Activated T-cell treated with anti-CD3 and anti-CD28 coated beads for 24 hours (primary cell): ENCODE measurements at regions not wholly inside any gene's neighbourhood (a gene's known extent, or its start where the extent isn't known, plus 50 kb on each side); places are given as distances from the start of the nearest gene placed in this dataset.
"Not testable (repeated sequence)": the region's sequence is repeated elsewhere in the genome, so short reads cannot be mapped to it uniquely, and the experiment has no call there.

Experiments
- DNase-seq: peaks from one replicate; pipeline ENCODE4 v3.0.0-alpha.2; 2020; ENCODE audit warnings: low read depth

DNA sequence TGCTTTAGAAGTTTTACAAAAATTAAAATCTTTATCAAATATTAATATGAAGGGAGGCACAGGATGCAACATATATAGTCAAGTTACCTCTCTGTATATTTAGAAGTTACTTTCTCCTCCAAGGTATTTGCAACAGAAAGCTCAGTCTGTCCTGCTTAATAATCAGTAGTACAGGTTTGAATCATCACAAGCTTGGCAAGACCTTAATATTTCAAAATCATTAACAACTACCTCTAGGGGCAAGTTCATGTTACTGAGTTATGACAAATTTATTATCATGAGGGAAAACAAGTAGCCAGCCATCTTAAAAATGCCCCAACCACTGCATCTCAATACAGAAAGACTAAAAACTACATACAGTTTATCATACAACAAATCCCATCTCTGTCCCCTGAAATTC lies 116.0 kb downstream of the PMAIP1 start:
- not testable (repeated sequence) for DNase-seq

DNA sequence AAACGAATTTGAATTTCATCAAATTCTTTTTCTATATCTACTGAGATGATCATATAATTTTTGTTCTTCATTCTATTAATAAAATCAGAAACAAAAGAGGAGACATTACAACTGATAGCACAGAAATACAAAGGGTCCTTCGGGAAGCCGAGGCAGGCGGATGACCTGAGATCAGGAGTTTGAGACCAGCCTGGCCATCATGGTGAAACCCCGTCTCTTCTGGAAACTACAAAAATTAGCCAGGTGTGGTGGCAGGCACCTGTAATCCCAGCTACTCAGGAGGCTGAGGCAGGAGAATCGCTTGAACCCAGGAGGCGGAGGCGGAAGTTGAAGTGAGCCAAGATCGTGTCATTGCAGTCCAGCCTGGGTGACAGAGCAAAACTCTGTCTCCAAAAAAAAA lies 113.4 kb downstream of the PMAIP1 start:
- DNase-seq = not testable (repeated sequence)

DNA sequence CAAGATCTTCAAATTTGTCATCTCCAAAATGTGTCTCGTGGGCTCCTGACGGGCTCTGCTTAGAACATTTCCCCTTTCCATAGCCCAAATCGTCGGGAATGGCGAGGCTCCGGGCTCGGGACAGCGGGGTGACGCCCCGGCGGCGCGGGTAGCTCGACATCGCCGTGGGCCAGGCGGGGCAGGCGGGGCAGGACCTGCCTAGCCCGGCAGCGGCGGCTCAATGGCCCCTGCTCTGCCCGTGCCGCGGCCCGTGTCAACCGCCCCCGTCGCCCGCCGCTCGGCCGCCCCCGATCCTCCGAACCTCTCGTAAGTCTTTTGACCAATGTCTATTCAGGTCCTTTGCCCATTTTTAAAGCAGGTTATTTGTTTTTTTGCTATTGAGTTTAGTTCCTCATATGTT lies 111.2 kb downstream of the PMAIP1 start:
- no peak for DNase-seq

DNA sequence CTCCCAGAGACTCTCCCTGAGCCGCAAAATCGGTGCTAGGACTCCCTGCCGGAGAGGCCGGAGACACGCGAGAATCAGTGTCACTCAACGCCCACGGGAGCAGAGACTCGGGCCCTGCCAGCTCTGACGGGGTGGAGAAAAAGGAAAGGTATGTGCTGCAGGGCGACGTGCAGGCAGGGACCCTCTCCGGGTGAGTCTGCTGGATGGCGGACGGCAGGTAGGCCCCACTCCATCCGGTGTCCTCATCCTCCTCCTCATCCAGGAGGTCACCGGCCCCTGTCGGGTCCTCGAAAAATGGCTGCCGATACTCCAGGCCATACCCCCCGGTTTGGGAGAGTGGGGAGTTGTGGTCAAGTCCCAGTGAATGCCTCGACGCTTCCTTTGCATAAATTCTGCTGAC lies 110.7 kb downstream of the PMAIP1 start:
- DNase-seq = no peak

DNA sequence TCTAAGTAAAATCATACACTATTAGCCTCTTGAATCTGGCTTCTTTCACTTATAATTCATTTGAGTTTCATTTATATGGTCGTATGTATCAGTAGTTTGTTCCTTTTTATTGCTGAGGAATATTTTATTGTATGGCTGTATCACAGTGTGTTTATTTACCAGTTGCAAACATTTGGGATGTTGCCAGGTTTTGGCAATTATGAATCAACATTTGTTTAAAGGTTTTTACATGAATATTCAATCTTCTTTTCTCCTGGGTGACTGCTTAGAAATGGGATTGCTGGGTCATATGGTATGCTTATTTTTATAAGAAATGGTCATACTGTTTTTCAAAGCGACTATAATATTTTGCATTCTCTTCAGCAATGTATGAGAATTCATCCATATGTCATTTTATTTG lies 107.9 kb downstream of the PMAIP1 start:
- no peak for DNase-seq

DNA sequence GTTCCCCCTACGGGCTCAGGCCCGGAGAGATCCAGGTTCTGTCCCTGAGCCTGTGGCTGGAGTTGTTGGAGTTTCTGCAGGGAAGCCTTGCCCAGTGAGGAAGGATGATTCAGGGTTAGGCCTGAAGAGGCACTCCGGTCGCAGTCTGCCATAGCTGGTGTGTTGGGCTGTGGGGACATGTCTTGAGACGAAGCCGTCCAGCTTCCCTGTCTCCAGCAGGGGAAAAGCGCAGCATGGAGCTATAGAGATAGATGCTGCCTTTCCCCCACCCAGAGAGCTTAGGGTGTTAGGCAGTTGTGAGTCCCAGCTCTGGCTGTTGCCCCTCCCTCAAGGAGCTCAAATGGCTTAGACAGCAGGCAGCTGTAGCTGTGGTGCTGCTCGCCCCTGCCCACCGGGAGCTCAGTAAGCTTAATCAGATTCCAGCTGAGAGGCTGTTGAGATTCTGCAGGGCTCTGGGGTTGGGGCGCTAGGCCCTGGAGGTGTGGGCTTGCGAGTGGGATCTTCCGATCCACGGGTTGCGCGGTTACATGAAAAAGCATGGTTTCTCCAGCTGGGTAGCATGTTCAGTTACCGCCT lies 103.9 kb downstream of the PMAIP1 start:
- no peak for DNase-seq

DNA sequence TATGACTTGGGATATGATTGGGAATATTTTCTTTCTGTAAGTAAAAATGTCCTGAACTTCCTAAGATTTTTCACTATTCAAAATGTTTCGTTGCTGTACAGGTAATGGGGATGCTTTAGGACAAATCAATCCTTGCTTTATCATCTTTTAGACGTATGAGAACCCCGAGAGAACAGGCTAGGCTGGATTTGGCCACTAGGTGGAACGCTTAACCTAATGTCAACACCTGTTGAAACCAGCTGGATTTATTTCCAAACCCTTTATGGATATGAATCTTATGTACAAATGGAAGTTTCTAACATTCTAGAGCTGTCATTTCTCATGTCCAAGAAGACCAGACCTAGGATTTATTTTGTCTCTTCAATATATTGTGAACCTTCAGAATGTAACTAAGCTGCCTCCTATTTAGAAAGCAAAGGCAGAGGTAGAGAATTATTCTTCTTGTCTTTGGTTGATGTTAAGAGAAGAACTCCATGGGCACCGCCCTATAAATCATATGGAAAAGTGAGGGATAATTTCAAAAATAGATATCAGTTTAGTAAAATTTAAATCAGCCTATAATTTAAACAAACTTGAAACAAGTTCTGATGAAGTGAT lies 96.7 kb downstream of the PMAIP1 start:
- no peak for DNase-seq

DNA sequence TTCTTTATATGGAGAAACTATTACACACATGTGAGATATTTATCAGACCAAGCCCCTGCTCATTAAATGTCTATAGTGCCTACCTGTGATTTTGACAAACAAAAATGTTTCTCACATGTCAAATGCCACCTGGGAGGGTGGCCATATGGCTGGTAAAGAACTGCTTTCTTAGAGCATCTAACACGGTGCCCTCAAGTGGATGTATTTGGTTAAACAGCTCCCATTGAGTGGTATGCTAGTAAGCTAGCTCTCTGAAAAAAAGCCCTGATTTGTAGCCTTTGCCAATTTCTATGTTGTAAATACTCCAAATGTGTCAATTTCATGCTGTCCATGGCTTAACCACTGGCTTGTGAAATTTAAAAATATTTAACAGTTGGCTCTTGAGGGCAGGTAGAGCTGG lies 94.6 kb downstream of the PMAIP1 start:
- no peak for DNase-seq

DNA sequence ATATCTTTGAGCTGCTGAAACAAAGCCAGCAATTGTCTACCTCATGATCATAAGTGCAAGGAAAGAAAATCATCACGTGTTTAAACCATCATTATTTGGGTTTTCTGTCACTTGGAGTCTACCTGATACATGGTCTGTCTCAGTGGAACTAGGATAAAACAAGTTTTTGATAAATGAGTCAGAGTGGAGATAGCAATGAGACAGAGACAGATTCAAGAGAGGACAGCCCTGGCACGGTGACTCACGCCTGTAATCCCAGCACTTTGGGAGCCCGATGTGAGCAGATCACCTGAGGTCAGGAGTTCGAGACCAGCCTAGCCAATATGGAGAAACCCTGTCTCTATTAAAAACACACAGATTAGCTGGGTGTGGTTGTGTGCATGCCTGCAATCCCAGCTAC lies 93.8 kb downstream of the PMAIP1 start:
- DNase-seq = no peak

DNA sequence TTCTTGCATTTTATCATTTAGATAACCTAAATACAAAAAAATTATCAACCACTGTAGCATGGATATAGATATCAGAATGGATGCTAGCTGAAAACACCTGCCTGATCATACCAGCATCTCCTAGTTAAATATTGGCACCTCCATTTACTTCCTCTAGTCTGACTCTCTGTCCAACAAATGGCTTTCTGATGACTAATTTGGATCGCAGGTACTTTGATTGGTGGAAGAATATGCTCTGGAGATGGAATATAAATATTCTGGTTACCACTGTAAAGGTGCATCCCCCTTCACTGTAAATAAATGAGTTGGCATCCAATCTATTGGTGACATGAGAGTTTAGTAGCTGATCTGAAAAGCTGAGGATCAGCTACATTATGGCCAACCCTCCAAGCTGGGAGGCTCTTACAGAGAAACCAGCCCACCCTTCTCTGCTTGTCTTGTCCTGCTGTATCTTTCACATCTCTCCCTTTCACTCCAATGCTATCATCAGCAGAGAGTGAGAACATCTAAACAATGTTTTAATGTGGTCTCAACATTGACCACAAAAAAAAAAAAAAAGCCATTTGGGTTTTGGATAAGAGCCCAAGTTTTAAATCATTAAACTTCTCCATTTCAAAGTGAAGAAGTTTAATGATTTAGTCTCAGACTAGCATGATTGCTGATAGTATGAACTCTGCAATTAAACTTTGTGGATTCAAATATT lies 90.5 kb downstream of the PMAIP1 start:
- no peak for DNase-seq

DNA sequence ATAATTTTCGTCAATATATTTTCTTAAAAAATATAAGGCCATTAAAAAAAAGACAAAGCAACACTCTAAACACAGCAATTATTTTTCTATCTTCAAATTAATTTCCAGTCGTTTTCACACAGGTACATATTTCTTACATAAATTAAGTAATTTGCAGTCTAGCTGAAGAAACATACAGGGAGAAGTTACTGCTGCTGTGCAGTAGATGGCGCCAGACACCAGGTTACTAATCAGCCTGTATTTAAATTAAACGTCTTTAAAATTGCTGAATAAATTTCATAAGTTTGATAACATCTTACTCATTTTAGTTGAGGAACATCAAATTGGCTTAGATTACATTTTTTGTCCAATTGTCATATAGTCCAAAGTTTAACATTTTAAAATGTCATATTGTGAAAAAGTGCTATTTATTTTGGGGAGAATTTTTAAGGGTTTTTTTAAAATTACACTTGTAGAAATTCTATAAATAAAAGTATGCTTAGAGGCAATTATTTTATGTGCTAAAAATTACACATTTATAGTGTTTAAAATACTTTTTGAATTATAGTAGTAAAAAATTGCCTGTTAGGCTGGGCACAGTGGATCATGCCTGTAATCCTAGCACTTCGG lies 88.4 kb downstream of the PMAIP1 start:
- DNase-seq = peak; percentile 37

DNA sequence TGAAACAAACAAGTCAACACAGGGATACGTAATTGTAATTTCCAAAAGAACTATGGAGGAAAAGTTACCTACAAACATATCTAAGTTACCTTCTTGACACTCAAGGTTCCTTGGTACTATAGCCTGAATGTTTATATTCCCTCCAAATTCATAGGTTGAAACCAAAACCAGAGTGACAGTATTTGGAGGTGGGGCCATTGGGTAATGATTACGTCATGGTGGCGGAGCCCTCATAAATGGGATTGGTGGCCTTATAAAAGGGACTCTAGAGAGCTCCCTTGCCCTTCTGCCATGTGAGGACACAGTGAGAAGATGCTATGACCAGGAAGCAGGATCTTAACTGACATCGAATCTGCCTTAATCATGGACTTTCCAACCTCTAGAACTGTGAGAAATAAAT lies 87.3 kb downstream of the PMAIP1 start:
- no peak for DNase-seq

DNA sequence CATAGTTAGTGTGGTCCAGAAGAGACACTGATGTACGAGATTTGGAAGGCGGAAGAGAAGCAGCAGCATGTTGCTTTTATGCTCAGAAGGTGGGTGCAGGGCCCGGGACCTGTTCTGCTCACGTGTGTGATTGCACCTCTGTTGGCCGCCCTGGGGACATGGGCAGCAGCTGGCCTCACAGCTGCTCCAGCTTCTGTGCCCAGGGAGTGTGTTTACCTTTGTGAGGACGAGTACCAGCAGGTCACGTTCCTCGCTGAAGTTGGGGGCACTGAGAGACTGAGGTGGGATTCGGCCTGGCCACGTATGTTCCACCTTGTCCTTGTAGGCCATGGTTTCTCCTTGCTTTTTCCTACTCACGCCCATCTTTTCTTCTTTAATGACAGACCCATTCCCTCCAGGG lies 86.3 kb downstream of the PMAIP1 start:
- DNase-seq = no peak

DNA sequence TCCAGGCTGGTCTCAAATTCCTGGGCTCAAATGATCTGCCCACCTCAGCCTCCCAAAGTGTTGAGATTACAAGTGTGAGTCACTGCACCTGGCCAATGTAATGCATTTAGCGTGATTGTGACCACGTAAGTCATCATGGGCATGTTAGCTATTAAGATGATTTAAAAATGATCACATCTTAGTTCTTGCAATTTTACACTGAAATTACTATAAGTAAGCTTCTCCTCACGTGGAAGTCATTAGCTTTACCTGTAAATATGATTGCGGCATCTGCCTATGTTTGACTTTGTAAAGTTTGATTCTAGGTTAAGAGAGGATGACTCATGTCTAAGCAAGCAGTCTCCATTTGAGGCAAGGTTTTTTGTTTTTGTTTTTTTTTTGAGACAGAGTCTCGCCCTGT lies 85.5 kb downstream of the PMAIP1 start:
- no peak for DNase-seq

DNA sequence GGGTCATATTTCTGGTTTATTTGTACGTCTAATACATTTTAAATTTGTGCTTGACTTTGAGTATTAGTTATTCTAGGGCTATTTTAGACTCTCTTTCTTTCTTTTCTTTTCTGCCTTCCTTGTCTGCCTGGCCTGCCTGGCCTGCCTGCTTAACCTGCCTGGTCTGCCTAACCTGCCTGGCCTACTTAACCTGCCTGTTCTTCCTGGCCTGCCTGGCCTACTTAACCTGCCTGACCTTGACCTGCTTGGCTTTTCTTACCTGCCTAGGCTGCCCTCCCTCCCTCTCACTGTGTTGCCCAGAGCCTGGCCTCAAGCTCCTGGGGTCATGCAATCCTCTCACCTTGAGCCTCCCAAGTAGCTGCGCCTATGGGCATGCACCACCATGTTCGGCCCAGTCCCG lies 83.7 kb downstream of the PMAIP1 start:
- no peak for DNase-seq

DNA sequence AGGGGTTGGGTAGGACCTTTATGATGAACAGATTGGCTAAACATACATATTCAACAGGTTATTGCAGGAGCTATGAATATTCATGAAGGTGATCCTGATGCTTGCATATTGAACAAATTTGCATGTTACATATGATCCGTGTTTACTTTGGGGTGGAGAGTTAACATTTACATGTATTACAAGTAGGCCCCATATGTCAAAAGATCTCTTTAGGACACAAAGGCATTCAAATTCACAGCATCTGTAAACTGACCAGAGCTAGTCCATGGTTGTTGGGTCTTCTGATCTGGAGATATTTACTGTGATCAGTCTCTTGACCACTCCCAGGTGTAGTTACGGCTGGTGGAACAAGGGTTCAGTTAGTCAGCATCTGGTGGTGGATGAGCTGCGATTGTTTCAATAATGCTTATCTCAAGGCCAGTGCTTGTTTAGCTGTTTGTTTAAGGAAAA lies 80.4 kb downstream of the PMAIP1 start:
- no peak for DNase-seq

DNA sequence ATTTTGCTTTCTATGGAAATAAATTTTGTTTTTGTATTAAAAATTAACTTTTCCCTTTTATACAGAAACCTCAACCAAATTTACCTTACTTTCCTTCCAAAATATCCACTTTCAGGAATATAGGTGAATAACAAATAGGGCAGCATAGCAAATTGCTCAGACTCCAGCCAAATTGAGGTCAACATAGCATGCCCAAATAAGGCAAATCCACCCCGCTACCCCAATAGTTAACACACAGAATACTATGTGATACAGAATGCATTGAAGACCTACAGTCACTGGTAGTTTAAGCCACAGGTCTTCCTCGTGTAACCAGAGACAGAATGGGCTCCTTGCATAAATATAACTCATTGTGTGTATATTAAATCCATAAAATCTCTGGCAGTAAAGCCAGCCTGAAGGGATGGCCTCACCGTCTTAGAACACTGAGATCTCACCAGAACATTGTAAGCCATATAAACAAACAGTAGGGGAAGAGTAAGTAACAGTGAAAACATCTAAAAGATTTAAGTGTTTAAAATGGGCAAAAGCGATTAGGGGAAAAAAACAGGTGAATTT lies 72.2 kb downstream of the PMAIP1 start:
- no peak for DNase-seq

DNA sequence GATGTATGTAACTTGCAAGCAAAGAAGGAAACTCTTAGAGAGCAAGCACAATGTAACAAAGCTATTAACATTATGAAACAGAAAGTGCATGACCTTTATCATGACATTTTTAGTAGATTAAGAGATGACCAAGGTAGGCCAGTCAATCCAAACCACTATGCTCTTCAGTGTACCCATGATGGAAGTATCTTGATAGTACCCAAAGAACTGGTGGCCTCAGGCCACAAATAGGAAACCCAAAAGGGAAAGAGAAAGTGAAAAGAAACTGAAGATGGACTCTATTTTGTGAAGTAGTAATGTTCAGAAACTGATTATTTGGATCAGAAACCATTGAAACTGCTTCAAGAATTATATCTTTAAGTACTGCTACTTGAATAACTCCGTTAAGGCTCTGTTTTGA lies 71.3 kb downstream of the PMAIP1 start:
- DNase-seq = not testable (repeated sequence)

DNA sequence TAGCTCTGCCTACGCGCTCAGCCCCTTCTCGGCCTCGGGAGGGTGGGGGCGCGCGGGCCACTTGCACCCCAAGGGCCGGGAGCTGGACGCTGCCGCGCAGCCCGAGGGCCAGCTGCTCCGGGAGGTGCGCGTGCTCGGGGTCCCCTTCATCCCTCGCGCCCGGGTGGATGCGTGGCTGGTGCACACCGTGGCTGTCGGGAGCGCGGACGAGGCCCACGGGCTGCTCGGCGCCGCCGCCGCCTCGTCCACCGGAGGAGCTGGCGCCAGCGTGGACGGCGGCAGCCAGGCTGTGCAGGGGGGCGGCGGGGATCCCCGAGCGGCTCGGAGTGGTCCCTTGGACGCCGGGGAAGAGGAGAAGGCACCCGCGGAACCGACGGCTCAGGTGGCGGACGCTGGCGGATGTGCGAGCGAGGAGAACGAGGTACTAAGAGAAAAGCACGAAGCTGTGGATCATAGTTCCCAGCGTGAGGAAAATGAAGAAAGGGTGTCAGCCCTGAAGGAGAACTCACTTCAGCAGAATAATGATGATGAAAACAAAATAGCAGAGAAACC lies 69.8 kb downstream of the PMAIP1 start:
- not testable (repeated sequence) for DNase-seq

DNA sequence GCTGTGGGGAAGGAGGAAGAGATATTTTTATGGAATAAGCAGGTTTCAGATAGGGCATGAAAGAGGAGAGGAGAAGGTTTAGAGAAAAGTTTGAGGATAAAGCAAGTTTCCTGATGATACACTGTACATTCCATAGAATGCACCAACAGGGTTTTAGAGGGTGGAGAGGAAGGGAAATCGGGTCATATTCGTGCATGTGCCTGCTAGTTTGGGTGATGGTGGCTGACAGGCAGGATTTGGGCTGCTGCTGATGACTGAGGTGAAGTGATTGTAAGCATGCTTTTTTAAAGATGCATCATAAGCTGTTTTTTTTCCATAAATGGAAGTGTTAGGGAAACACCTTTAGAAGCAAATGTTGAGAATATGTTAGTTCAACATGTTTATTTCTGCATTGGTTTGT lies 68.8 kb downstream of the PMAIP1 start:
- no peak for DNase-seq

DNA sequence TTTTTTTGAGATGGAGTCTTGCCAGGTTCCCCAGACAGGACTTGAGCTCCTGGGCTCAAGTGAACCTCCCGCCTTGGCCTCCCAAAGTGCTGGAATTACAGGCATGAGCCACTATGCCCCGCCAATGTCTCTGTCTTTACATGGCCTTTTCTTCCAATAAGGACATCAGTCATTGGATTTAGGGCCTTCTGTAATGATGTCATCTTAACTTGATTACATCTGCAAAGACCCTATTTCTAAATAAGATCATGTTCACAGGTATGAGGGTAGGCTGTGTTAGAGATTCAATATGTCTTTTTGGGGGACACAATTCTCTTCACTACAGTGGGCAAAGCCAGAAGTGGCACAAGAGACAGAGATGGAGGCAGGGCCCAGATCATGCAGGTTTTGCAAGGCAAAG lies 68.1 kb downstream of the PMAIP1 start:
- no peak for DNase-seq

DNA sequence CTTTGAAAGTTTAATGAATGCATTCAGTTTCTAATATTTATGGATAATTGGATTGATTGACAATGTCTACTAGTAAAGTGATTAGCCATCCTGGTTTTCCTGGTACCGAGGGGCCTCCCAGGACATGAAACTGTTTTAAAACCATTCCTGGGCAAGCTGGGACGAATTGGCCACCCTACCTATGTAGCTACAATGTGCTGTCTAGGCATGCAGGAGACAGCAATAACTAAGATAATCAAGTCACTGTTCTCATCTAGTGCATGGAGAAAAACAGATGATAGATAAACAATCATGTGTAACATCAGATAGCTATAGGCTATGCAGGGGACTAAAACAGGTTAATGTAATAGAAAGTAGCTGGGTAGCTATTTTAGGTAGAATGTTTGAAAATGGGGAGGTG lies 67.1 kb downstream of the PMAIP1 start:
- no peak for DNase-seq

DNA sequence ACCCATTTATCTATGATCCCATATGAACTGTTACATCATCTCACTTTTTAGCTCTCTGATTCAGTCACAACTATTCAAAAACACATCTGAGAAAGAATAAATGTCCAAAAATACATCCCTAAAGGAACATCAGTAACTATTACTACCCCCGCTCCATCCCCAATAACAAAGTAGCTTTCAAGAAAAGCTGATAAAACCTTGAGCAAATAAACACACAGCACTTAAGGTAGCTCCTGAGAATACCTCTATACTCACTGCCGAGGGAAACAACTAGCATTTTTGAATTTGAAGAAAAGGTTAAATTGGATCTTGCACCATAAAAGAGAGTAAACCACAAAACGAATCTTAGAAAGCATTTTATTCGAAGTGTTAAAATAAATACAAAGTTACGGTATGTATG lies 63.4 kb downstream of the PMAIP1 start:
- DNase-seq = no peak
